Activated CD8-positive, alpha-beta memory T cell treated with anti-CD3 and anti-CD28 coated beads, Interleukin-2, amount 50 U/mL, for 24 hours (primary cell): ENCODE measurements at regions not wholly inside any gene's neighbourhood (a gene's known extent, or its start where the extent isn't known, plus 50 kb on each side); places are given as distances from the start of the nearest gene placed in this dataset.
"Not testable (repeated sequence)": the region's sequence is repeated elsewhere in the genome, so short reads cannot be mapped to it uniquely, and the experiment has no call there.

ENCODE experiments used
- DNase-seq: peaks from one replicate; pipeline ENCODE4 v3.0.0-alpha.2; 2020; ENCODE audit errors: extremely low read depth

DNA sequence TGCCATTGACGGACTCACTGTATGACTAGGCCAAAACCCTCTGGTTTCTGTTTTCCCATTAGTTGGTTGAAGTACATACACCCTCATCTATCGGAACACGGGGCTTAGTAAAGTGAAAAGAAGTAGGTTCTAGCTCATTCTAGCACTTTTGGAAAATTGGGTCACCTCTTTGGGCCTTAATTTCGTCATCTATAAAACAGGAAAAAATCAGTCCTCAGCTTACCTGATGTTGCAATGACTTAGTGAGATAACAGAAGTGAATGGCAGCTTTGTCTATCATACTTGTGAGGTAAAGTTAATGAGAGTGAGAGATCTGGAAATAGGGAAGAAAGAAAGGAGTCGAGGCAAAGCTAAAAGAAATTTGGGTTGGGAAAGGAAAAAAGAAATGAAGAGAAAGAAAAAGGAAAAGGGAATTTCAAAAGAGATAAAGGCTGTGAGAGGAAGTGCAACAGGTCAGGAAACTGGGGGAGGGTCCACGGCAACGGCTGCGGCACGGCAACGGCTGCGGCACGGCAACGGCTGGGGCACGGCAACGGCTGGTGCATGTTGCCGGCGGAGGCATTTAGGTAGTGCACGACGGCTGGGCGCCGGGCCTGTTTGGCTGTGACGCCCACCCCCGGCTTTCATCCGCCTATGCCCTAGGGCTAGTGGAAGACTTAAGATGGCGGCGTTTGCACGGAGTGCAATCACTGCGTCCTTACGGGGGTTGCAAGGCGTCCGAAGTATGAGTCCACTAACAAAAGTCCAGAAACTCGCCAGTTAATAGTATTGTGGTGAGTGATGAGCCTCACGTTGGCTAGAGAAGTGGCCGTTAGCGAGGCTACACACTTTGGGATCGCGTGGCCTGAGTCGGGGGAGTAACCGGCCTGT is 91.4 kb upstream of the XIST start:
- peak; percentile 59 for DNase-seq

DNA sequence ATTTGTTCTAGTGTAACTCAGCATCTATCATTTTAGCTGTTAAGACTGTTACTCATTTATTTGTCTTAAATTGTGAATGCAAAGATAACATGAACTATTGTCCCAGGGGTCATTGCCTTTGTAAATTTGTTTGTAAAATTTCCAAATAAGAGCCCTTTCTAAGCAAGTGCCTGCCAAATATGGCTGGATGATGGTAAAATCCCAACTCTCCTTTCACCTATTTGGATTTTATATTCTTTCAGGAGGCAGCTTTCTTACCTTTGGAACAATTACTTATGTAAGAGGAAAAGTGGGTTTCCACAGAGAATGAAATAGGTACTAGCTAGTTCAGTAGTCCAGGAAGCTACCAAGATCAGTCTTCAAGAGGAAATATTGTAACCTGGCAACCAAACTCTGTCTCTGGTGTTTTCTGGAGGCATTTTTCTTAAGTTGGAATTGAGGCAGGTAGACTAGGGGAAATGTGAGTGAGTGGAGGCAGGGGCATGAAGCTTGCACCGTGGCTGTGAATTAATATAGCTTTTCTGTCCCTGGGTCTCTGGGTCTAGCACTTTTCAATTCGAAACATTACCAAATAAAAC is 88.5 kb upstream of the XIST start:
- DNase-seq: no peak

DNA sequence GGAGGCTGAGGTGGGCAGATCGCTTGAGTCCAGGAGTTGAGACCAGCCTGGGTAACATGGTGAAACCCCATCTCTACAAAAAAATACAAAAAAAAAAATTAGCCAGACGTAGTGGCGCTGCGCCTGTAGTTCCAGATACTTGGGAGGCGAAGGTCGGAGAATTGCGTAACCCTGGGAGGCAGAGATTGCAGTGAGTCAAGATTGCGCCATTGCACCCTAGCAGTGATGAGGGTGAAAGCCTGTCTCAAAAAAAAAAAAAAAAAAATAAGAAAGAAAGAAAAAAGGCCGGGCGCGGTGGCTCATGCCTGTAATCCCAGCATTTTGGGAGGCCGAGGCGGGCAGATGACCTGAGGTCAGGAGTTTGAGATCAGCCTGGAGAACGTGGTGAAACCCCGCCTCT is 85.3 kb upstream of the XIST start:
- DNase-seq: not testable (repeated sequence)

DNA sequence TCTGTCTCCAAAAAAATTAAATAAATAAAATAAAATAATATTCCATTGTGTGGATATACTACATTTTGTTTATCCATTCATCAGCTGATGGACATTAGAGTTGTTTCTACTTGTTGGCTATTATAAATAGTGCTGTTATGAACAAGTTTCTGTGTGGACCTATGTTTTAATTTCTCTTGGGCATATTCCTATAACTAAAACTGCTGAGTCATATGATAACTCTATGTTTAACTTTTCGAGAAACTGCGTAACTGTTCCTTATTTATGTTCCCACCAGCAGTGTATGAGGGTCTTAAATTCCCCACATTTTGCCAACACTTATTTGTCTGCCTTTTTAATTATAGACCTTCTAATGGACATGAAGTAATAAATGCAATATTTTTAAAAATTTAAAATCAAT is 80.0 kb upstream of the XIST start:
- DNase-seq: no peak

DNA sequence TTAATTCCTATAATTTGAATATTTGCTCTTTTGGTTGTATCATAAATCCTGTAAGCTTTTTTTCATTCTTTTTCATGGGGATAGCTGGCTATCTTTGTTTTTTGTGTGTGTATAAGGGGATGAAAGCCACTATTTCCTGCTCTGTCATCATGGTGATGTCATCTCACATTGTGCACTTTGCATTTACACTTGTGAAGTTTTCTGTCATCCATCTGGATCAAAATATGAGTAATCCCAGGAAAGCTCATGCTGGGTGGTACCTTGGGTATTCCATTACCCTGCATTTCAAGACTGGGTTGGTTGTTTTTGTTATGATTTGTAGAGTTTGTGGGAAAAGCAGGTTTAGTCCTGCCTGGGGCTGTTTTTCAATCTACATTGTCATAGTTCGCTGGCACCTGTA is 77.8 kb upstream of the XIST start:
- no peak for DNase-seq

DNA sequence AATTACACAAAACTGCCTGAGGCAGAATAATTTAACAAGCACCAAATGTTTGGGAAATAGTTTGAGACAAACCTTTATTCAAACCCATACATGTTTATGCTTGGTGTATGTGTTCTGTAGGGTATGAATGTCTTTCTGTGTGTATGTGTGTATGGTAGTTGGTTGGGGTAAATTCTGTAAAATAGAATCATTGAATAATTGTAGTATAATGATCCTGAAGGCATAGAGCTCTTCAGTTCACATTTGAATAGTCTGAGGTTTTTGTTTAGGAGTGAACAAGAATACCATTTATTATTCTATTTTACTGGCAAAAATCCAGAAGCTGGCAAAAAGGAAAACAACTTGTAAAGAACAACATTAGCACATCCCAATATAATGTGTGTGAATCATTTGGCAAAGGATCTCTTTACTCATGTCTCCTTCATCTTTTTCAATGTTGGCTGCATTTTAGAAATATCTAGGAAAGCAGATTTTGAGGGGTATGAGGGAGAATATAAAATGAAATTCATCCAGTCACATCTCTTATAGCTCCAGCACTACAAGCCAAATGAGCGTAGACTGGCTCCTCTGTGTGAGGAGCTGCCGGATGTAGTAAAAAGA is 70.4 kb upstream of the XIST start:
- no peak for DNase-seq

DNA sequence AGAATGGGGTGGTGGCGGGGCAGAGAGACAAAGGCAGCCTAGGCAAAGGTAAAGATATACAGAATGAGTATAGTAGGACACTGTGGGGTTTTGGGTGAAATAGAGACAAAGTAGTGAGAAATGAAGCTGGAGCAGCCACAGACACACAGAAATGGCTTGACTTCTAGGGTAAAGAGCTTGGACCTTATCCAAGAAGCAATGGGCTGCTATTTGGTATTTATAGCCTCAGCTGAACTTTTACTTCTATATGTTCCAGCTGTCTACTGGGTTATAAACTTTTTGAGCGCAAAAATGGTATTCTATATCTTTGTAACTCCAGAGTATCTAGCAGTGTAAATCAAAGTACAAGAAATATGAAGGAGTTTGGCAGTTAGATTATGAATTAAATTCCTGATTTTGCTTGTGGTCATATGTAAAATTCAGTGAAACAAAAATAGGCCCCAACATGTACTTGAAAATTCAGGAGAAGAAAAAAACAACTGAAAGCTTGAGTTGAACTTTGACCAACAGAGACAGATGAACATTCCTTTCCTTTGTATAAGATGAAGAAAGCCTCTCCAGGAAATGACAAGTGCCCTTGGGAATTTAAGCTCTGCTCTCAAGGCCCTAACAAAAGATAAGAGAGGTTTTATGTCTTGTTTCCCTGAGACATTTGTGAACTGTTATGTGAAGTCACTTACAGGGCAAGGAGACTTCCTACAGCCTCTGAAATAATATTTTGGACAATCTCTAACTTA is 64.6 kb upstream of the XIST start:
- no peak for DNase-seq

DNA sequence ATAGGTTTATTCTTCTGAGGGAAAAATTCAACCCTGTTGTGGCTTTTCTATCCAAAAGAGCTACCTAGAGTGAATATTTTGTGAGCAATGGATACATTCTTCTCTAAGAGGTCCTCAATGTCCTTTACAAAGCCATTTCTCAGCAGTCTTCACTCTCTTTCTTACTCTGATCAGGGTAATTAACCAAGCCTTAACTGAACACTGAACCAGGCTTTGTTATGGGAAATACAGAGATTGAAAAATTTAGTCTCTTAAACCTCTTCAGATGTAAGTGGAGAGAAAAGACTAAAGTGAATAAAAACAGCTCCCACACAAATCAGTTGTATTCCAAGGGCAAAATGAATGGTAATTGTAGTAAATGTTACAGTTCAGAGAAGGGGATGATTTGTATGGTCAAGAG is 64.0 kb upstream of the XIST start:
- DNase-seq: no peak

DNA sequence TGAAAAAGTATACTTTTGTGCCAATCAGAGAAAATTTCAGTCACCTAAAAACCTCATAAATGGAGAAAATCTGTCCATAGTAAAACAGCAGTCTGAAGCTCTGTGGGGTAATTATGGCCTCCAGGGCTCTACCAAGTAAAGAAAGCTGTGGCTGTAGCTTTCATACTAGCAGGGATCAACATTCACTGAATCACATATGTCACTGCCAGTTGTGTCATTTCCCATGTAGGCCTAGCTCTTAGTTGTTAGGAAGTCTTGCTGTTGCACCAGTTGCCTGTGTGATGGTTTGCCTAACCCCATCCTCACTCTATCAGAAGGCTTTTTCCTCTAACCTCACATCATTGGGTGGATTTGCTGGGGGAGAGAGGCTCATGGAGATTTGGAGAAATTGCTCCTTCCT is 62.3 kb upstream of the XIST start:
- not testable (repeated sequence) for DNase-seq

DNA sequence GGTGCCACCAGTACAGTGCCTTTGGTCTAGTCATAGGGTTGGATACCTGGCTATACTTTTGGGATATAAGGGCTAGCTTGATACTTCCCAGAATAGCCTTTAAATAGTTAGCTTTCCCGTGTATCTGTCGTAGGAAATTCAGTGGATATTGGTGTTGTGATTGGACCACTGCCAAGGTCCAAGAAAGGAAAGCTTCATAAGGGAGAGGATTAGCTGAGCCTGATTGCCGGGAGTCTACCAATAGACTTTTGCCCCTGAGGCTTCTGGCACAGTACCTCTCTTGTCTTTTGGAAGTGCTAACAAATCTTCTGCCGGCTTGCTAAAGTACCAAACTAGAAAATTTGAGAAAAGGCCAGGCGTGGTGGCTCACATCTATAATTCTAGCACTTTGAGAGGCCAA is 61.1 kb upstream of the XIST start:
- DNase-seq: no peak

DNA sequence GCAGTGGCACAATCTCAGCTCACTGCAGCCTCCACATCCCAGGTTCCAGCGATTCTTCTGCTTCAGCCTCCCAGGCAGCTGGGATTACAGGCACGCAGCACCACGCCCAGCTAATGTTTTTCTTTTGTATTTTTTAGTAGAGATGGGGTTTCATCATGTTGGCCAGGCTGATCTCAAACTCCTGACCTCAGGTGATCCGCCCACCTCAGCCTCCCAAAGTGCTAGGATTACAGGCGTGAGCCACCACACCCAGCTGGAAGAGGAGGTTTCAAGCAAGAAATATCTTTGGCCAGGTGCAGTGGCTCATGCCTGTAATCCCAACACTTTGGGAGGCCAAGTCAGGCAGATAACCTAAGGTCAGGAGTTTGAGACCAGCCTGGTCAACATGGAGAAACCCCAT is 59.4 kb upstream of the XIST start:
- DNase-seq: not testable (repeated sequence)

DNA sequence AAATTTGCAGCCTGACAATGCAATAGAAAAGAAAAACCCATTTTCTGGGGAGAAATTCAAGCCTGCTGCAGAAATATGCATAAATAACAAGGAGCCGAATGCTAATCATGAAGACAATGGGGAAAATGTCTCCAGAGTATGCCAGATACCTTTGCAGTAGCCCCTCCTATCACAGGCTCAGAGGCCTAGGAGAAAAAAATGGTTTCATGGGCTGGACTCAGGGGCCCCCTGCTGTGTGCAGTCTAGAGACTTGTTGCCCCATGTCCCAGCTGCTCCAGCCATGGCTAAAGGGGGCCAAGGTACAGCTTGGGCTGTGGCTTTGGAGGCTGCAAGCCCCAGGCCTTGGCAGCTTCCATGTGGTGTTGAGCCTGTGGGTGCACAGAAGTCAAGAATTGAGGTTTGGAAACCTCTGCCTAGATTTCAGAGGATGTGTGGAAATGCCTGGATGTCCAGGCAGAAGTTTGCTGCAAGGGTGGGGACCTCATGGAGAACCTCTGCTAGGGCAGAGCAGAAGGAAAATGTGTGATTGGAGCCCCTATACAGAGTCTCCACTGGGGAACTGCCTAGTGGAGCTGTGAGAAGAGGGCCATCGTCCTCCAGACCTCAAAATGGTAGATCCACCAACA is 53.3 kb upstream of the XIST start:
- DNase-seq: not testable (repeated sequence)

DNA sequence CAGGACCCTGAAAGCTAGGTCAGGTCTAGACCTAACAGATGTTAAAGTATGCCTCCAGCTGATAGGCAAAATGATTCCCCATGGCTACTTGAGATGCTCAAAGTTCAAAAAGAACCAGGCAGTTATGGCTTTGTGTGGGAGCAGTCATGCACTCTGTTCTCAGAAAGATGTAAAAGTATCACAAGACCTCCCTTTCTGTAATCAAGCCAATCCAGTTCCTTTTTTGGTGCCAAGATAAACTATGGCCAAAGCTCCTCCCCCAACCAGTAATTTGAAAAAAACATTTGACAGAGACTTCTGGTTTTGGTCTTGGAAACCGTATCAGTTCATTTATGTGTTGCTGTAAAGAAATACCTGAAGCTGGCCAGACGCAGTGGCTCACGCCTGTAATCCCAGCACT is 51.4 kb upstream of the XIST start:
- no peak for DNase-seq
